Cardiac muscle cell (in vitro differentiated cells and primary cell): ENCODE measurements at regions not wholly inside any gene's neighbourhood (a gene's known extent, or its start where the extent isn't known, plus 50 kb on each side); places are given as distances from the start of the nearest gene placed in this dataset.
A peak's percentile ranks its signal among the peaks of the same experiment; 100 is the strongest.

Experiments used
- DNase-seq, 2 donors: peaks; one replicate each; pipeline versions ENCODE4 v3.0.0 to v3.0.0-alpha.2; 2010 to 2017; ENCODE audit warnings: low read depth in 1 of 2, low spot score in 1 of 2
- H3K27ac ChIP-seq: fragments of 200-600 bp; sonication (generic); 2 replicates; pipeline ENCODE4 v1.5.1; 2016
- H3K27me3 ChIP-seq: fragments of 200-600 bp; sonication (generic); 2 replicates; pipeline ENCODE4 v1.6.0; 2016; ENCODE audit warnings: control low read depth
- H3K36me3 ChIP-seq: fragments of 200-600 bp; sonication (generic); 2 replicates; pipeline ENCODE4 v1.5.1; 2016; ENCODE audit warnings: control low read depth
- H3K4me1 ChIP-seq: fragments of 200-600 bp; sonication (generic); 2 replicates; pipeline ENCODE4 v1.8.1; 2017; ENCODE audit warnings: low read depth, mild to moderate bottlenecking, mixed run types
- H3K4me3 ChIP-seq: fragments of 200-600 bp; sonication (generic); 2 replicates; pipeline ENCODE4 v1.5.1; 2016; ENCODE audit warnings: mild to moderate bottlenecking
- H3K9me3 ChIP-seq: fragments of 200-600 bp; sonication (generic); 2 replicates; pipeline ENCODE4 v1.5.1; 2017; ENCODE audit warnings: low read depth, mild to moderate bottlenecking, control low read depth
- TF ChIP-seq, protein P1 (sequence below): IDR thresholded peaks from 2 replicates; pipeline ENCODE4 v1.5.1; 2012; ENCODE audit warnings: low read depth, mild to moderate bottlenecking, low read length

- peaks cover 4% of the 10 kb centered on the region for H3K4me1 ChIP-seq
- TF ChIP-seq, protein P1, sequence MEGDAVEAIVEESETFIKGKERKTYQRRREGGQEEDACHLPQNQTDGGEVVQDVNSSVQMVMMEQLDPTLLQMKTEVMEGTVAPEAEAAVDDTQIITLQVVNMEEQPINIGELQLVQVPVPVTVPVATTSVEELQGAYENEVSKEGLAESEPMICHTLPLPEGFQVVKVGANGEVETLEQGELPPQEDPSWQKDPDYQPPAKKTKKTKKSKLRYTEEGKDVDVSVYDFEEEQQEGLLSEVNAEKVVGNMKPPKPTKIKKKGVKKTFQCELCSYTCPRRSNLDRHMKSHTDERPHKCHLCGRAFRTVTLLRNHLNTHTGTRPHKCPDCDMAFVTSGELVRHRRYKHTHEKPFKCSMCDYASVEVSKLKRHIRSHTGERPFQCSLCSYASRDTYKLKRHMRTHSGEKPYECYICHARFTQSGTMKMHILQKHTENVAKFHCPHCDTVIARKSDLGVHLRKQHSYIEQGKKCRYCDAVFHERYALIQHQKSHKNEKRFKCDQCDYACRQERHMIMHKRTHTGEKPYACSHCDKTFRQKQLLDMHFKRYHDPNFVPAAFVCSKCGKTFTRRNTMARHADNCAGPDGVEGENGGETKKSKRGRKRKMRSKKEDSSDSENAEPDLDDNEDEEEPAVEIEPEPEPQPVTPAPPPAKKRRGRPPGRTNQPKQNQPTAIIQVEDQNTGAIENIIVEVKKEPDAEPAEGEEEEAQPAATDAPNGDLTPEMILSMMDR: no peak
- no peaks in the 10 kb centered on the region for H3K9me3 ChIP-seq
- peak in 1 of 2 donors; percentile 75 for DNase-seq
- H3K27me3 ChIP-seq: no peaks in the 10 kb centered on the region
- H3K36me3 ChIP-seq: no peaks in the 10 kb centered on the region
- no peak overlapping the region for H3K4me3 ChIP-seq
- no peak overlapping the region for H3K27ac ChIP-seq
Measured at GRCh38 chr15:39270934-39271333, 309.9 kb upstream of the THBS1 start.

DNA sequence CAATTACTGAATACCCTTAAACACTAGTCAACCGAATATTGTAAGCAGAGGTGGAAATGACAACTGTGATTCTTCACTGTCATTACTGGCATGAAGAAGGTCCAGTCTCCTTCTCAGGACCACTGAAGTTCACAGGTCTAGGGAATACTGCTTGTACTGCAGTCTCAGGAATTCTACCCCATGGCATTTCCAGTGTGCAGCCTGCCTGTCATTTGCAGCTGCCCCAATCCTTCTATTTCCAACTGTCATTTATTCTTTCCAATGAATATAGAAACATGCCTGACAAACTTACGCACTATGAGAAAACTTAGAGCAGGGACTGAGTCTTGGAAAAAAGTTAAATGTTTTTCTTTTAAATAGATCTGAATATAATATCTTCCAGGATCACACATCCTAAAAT is 308.0 kb upstream of the THBS1 start:
- no peak for DNase-seq
- H3K4me1 ChIP-seq: no peaks in the 10 kb centered on the region
- no peaks in the 10 kb centered on the region for H3K9me3 ChIP-seq
- no peak overlapping the region for H3K4me3 ChIP-seq
- TF ChIP-seq, protein P1: no peak
- no peak overlapping the region for H3K27ac ChIP-seq
- no peaks in the 10 kb centered on the region for H3K36me3 ChIP-seq
- H3K27me3 ChIP-seq: no peaks in the 10 kb centered on the region

GRCh38 chr15:39273717-39274411 is 307.0 kb upstream of the THBS1 start:
- H3K27me3 ChIP-seq: no peaks in the 10 kb centered on the region
- TF ChIP-seq, protein P1: no peak
- H3K4me1 ChIP-seq: no peaks in the 10 kb centered on the region
- H3K36me3 ChIP-seq: no peaks in the 10 kb centered on the region
- no peak overlapping the region for H3K27ac ChIP-seq
- H3K9me3 ChIP-seq: no peaks in the 10 kb centered on the region
- DNase-seq: peak in 1 of 2 donors; percentile 46
- H3K4me3 ChIP-seq: no peak overlapping the region

DNA sequence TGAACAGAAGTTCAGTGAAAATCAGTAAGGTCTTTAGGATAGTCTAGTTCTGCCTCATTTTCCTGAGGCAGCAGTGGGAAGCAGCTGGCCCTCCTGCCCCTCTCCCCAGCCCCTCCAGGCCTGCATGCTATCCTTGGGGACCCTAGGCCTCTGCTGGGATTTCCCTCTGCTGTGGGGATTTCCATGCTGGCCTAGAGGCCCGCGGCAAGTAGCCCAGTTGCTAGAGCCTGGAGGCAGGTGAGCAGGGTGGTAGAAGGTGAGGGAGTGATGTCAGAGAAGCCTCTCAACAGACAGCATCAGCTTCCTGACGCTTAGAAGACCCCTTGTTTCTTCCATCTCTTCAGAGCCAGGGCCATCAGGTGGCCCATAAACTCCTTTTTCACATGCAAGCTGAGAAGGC is 305.8 kb upstream of the THBS1 start:
- DNase-seq: no peak

GRCh38 chr15:39279311-39279710 is 301.6 kb upstream of the THBS1 start:
- TF ChIP-seq, protein P1: no peak
- Histone ChIP-seq H3K4me1 (no peaks in the 10 kb centered on the region), H3K4me3 (no peak overlapping the region), H3K27ac (no peak overlapping the region), H3K27me3 (no peaks in the 10 kb centered on the region), H3K36me3 (no peaks in the 10 kb centered on the region), H3K9me3 (no peaks in the 10 kb centered on the region)
- DNase-seq: no peak

More for the DNA sequence above, 305.8 kb upstream of the THBS1 start:
- Histone ChIP-seq H3K27ac (no peak overlapping the region), H3K4me3 (no peak overlapping the region), H3K27me3 (no peaks in the 10 kb centered on the region), H3K36me3 (no peaks in the 10 kb centered on the region), H3K9me3 (no peaks in the 10 kb centered on the region), H3K4me1 (no peaks in the 10 kb centered on the region)
- TF ChIP-seq, protein P1: no peak
